Dendritic cell treated with granulocyte-macrophage colony-stimulating factor and Interleukin-4, amounts not matched to agents 40 ng/mL and 50 ng/mL, for 4 days (primary cell): ENCODE measurements at regions not wholly inside any gene's neighbourhood (a gene's known extent, or its start where the extent isn't known, plus 50 kb on each side); places are given as distances from the start of the nearest gene placed in this dataset.

Source experiments
- H3K27ac Mint-ChIP-seq: one replicate; pipeline ENCODE4 v1.8.0; 2022; ENCODE audit warnings: mild to moderate bottlenecking, mixed read lengths
- H3K27me3 Mint-ChIP-seq: one replicate; pipeline ENCODE4 v1.8.0; 2022; ENCODE audit warnings: mild to moderate bottlenecking, mixed read lengths
- H3K36me3 Mint-ChIP-seq: one replicate; pipeline ENCODE4 v1.8.0; 2022; ENCODE audit warnings: low read depth, mixed read lengths
- H3K4me1 Mint-ChIP-seq: one replicate; pipeline ENCODE4 v1.8.0; 2022; ENCODE audit warnings: low read depth, mixed read lengths
- H3K4me3 Mint-ChIP-seq: one replicate; pipeline ENCODE4 v1.8.0; 2022; ENCODE audit warnings: mild to moderate bottlenecking, moderate library complexity, mixed read lengths
- H3K9me3 Mint-ChIP-seq: one replicate; pipeline ENCODE4 v1.8.0; 2022; ENCODE audit warnings: mixed read lengths
- intact Hi-C: fragments of 100-400 bp; cut with micrococcal nuclease; formaldehyde crosslinking; loops from one replicate; pipeline ENCODE4 v1.15.0; 2022

DNA sequence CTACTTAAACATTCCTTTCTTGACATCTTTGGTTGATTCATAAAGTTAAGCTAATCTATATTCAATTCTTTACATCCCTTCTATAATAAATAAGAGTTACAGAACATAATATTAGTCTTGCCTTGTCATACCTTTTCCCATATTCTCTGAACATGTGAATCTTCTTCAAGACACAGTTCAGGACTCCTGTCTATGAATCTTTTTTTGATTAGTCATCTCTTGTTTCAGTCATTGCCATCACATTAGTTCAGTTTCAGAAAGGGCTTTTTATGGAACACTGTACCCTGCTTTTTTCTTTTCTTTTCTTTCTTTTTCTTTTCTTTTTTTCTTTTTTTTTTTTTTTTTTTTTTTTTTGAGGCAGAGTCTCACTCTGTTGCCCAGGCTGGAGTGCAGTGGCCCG, 181.2 kb downstream of the UBE2E3 start:
- Mint-ChIP-seq H3K27me3 (no peaks in the 10 kb centered on the region), H3K4me3 (no peak overlapping the region), H3K27ac (no peak overlapping the region), H3K36me3 (peaks cover 7% of the 10 kb centered on the region), H3K4me1 (peaks cover 15% of the 10 kb centered on the region), H3K9me3 (peaks cover 21% of the 10 kb centered on the region)
- intact Hi-C loops, result no loop called here

DNA sequence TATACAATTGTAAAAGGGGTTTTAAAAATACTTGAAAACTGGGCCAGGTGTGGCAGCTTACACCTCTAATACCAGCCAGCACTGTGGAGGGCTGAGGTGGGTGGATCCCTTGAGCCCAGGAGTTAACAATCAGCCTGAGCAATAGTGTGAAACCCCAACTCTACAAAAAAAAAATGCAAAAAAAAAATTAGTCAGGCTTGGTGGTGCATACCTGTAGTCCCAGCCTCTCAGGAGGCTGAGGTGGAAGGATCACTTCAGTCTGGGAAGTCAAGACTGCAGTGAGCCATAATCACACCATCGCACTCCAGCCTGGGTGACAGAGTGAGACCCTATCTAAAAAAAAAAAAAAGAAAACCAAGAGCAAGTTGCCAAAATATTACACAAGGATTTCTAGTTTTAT, 182.7 kb downstream of the UBE2E3 start:
- Mint-ChIP-seq H3K27ac (no peak overlapping the region), H3K36me3 (peaks cover 10% of the 10 kb centered on the region), H3K4me1 (peaks cover 15% of the 10 kb centered on the region), H3K4me3 (no peak overlapping the region), H3K27me3 (no peaks in the 10 kb centered on the region), H3K9me3 (peaks cover 31% of the 10 kb centered on the region)
- intact Hi-C loops, result no loop called here

DNA sequence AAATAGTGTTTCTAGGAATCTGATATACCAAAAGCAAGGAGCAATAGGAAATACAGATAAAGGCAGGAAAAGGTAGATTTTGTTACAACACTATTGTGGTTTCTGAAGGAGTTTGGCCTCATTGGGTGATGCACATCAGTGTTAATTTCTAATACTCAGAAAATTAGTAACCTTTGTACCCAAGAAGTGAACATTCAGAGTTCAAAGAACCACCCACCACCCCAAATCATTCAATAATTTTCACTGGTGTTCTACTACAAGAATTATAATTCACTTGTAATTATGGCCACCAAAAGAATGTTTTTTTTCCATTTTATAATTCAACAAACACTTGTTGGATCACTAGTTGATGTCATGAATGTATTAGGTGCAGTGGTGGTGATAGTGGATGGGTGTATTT, 183.3 kb downstream of the UBE2E3 start:
- peaks cover 10% of the 10 kb centered on the region for H3K36me3 Mint-ChIP-seq
- H3K4me1 Mint-ChIP-seq, result peaks cover 15% of the 10 kb centered on the region
- H3K9me3 Mint-ChIP-seq, result peaks cover 32% of the 10 kb centered on the region
- intact Hi-C loops, result no loop called here
- H3K4me3 Mint-ChIP-seq, result no peak overlapping the region
- no peaks in the 10 kb centered on the region for H3K27me3 Mint-ChIP-seq
- H3K27ac Mint-ChIP-seq, result no peak overlapping the region

DNA sequence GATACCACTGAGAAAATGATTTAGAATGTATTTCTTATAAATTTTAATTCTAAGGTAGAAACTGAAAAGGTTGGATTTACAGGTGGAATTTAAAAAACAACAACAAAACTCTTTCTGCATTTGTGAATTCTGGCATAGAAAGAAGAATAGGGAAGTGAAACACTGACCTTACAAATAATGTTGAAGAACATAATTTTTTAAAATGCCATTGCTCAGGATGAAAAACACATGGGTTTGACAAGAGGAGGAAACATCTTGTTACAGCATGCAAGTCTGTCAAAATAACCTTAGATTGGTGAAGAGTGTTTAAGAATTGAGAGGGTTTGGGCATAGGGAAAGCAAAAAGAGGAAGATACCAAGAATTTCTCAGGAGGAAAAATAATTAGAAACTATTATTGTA, 184.3 kb downstream of the UBE2E3 start:
- Mint-ChIP-seq H3K9me3 (peaks cover 32% of the 10 kb centered on the region), H3K27ac (no peak overlapping the region), H3K4me1 (peaks cover 15% of the 10 kb centered on the region), H3K27me3 (no peaks in the 10 kb centered on the region), H3K4me3 (no peak overlapping the region), H3K36me3 (peaks cover 10% of the 10 kb centered on the region)
- intact Hi-C loops, result no loop called here

DNA sequence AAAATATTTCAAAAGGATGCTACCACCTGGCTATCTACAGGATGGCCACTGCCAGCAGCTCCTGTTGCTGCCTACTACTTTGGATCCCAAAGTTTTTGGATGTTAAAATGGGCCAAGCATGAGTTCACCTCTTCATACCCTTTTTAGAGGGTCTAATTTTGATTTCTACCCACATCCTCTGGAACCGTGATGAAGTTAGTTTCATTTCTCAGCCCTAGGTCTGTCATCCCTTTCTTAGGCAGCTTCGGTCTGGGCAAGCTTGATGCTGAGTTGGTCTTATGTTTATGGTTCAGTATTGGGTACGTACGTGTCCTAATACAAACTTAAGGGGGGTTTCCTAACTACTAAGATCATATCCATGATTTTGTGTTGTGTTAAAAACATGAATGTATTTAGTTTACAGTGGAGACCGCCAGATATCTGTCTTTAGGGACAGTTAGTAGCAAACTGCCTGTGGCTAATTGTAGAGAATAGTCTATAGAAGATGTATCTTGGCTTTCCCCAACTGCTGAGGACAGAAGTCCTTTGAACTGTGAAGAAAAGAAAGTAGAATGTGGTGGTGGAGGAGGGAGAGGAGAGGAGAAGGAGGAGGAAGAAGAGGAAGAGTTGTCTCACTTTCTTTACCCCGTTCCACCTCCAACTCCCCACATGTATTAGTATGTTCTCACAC, 184.9 kb downstream of the UBE2E3 start:
- H3K4me3 Mint-ChIP-seq, result no peak overlapping the region
- peaks cover 32% of the 10 kb centered on the region for H3K9me3 Mint-ChIP-seq
- intact Hi-C loops, result no loop called here
- H3K4me1 Mint-ChIP-seq, result peaks cover 15% of the 10 kb centered on the region
- H3K27me3 Mint-ChIP-seq, result no peaks in the 10 kb centered on the region
- H3K27ac Mint-ChIP-seq, result no peak overlapping the region
- H3K36me3 Mint-ChIP-seq, result peaks cover 10% of the 10 kb centered on the region

DNA sequence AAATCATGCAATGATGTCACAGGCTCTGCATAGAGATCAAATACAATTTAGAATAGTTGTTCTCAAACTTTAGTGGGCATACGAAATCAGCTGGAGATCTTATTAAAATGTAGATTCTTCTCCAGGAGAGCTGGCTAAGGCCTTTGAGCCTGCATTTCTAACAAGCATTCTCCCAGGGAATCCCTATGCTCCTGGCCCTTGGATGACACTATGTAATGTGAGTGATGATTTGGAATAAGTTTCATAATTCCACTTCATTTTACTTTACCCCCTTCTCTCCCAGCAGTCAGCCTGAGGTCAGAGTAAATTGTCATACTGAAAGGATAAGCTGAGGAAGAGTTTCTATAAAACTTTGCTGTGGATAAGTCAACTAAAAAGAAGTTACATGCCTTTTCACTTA, 189.1 kb downstream of the UBE2E3 start:
- Mint-ChIP-seq H3K36me3 (peaks cover 10% of the 10 kb centered on the region), H3K27me3 (no peaks in the 10 kb centered on the region), H3K9me3 (peaks cover 32% of the 10 kb centered on the region), H3K27ac (no peak overlapping the region), H3K4me1 (peaks cover 11% of the 10 kb centered on the region), H3K4me3 (no peak overlapping the region)
- intact Hi-C loops, result no loop called here

DNA sequence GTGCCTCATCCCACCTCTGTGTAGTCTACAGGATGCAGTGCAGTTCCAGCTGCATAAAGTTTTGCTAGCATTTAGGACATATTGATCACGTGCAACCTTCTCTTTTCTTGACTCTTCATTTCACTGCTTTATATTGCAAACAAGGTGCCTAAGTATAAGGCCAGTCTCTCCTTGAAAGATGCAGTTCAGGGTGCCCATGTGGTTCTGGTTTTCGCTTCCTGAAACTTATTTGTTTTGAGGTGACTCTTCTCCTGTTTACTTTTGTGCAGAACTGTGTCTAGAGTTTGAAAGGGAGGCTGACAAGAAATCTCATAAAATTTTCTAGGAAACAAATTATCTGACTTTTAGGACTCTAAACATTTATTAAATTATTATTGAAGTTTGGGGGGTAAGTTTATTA, 189.9 kb downstream of the UBE2E3 start:
- intact Hi-C loops, result no loop called here
- Mint-ChIP-seq H3K27ac (no peak overlapping the region), H3K4me1 (peaks cover 5% of the 10 kb centered on the region), H3K4me3 (no peak overlapping the region), H3K36me3 (peaks cover 10% of the 10 kb centered on the region), H3K9me3 (peaks cover 30% of the 10 kb centered on the region), H3K27me3 (no peaks in the 10 kb centered on the region)

DNA sequence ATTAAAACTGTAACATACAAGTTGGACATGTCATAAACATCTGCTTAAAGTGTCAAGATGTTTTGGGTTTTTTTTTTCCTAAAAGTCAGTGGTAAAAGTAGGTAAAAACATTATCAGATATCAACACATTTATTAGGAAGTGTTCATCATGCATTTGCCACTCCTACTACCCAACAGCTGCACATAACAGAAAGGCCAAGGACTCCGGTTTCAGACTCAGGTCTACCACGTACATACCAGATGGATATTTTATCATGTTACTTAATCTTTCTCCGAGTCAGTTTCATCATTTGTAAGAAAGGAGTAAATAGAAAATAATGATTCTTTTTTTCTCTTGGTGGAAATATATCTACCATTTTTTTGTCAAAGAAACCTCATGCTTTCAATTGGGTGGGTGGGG, 192.3 kb downstream of the UBE2E3 start:
- Mint-ChIP-seq H3K4me1 (no peaks in the 10 kb centered on the region), H3K9me3 (peaks cover 6% of the 10 kb centered on the region), H3K27ac (no peak overlapping the region), H3K27me3 (no peaks in the 10 kb centered on the region), H3K4me3 (no peak overlapping the region), H3K36me3 (no peaks in the 10 kb centered on the region)
- intact Hi-C loops, result no loop called here

DNA sequence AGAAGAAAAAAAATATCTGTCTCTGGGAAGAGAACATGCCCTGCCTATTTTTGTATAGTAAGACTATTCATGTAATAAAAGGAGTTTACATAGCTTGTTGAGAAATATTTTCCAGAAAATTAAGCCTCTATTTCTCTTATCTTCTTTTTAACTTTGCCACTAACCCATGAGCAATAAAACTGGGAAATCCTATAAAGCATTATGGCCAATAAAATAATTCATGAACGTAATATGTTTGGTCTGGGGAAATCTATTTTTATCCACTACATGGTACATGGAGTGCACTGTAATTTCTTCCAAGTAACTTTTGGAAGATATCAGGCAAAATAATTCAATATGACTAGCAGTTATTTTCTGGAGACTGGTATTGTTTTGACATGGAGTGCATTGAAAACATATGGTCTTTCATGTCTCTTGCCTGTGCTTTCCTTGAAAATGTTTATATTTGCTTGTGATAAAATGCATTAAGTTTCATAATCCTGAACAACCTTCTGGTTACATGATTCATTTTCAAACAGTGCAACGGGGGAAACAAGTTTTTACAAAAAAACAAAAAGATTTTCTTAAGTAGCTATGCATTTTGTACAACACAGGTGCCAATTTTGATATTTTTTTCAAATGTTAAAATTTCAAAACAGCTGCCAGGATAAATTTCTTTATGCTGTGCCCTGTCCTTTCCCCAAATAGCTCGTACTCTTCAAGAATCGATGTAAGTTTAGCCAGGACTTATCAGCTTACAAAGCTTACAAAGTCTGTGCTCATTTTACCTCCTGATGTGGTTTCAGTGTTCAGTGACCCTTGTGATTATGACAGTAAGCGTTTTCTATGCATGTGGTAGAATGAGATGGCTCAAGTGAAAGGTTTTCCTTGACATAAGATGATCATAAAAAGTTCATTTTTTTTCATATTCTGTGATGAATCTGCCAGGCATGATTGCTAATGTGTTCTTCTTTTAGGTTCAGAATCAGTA, 194.5 kb downstream of the UBE2E3 start:
- Mint-ChIP-seq H3K4me3 (no peak overlapping the region), H3K27me3 (no peaks in the 10 kb centered on the region), H3K27ac (no peak overlapping the region), H3K9me3 (peaks cover 7% of the 10 kb centered on the region), H3K4me1 (no peaks in the 10 kb centered on the region), H3K36me3 (no peaks in the 10 kb centered on the region)
- intact Hi-C loops, result loop anchor here (5.0 kb wide), 1 partner anchor 282 kb away; the partner anchor contains the start of gene ITGA4

DNA sequence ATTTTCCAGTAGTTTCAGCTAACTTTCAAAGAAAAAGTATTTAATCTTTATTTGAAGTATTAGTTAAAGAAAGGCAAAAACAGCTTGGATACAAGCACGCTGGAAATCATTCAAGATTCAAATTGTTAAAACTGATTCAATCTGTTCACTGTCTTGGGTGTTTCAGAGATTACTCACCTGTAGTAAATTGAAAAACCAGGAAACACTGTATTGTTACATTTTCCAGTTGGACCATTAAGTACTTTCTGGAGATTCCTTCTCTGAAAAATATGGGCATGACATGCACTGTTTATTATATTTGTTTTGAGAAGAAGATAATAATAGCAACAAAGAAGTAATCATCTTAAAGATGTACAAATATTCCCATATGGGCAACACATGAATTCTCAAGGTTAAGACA, 196.1 kb downstream of the UBE2E3 start:
- Mint-ChIP-seq H3K4me1 (no peaks in the 10 kb centered on the region), H3K27me3 (no peaks in the 10 kb centered on the region), H3K4me3 (no peak overlapping the region), H3K27ac (no peak overlapping the region), H3K36me3 (no peaks in the 10 kb centered on the region), H3K9me3 (peaks cover 9% of the 10 kb centered on the region)
- intact Hi-C loops, result loop anchor here (5.0 kb wide), 1 partner anchor 281 kb away; the partner anchor contains the start of gene ITGA4

DNA sequence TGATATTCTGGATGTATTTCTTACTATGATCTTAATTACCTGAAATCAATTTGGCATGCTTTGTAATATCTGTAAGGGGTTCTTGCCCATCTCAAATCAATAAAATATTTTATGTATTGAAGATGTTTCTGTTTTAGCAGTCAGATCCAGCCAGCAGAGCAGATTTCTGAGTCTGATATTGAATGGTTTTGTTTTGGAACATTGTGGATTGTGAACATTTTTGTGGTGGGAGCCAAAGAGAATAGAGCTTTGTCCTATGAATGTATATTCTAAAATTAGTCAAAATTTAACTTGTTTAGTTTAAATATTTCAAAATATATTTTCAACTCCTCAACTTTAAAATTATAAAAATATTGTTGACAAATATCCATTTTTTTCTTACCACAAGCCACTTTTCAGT, 197.0 kb downstream of the UBE2E3 start:
- no peak overlapping the region for H3K27ac Mint-ChIP-seq
- no peaks in the 10 kb centered on the region for H3K27me3 Mint-ChIP-seq
- peaks cover 9% of the 10 kb centered on the region for H3K9me3 Mint-ChIP-seq
- no peaks in the 10 kb centered on the region for H3K4me1 Mint-ChIP-seq
- intact Hi-C loops, result loop anchor here (5.0 kb wide), 1 partner anchor 280 kb away; the partner anchor contains the start of gene ITGA4
- H3K36me3 Mint-ChIP-seq, result no peaks in the 10 kb centered on the region
- H3K4me3 Mint-ChIP-seq, result no peak overlapping the region

DNA sequence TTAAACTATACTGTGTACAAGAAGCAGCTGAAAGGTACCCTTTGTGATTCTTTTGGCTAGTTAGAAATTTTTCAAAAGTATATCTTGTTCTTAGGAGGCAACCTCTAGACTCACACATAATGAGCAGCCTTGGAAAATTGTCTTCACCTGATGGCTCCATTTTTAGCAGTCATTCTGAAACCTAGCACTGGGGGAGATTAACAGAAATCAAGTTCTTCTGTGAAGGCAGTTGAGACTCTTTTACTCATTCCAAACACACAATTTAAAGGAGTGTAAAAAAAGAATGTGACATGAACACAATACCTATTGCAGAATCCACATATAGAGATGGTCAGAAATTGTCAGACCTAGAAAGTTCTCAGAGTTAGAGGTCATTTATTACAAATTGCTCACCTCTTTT, 197.7 kb downstream of the UBE2E3 start:
- Mint-ChIP-seq H3K4me1 (no peaks in the 10 kb centered on the region), H3K27me3 (no peaks in the 10 kb centered on the region), H3K36me3 (no peaks in the 10 kb centered on the region), H3K4me3 (no peak overlapping the region), H3K27ac (no peak overlapping the region), H3K9me3 (peaks cover 9% of the 10 kb centered on the region)
- intact Hi-C loops, result loop anchor here (5.0 kb wide), 1 partner anchor 279 kb away; the partner anchor contains the start of gene ITGA4

DNA sequence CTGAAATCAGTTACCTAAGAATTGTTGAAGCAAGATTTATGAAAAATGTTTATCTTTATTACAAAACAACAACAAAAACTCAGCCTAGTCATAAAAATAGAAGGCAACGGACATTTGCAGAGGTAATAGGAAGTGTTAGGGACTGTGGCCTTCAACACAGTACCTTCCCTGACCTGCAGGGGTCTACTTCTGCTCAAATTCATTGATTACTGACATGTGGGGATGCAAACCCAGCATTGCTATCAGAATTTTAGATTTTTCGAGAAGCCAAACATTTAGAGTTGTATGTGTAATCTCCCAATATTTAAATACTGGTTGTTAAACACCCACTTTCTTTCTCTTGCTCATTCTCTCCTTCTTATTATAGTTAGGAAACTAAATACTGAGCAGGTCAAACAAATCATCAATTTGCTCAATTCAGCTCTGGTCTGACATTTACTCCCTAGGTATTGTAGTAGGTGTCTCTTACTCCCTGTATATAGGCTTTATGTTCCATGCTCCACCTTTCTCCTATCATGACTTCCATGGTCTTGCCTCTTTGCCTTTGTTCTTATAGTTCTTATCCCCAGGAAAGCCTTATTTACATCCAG, 198.5 kb downstream of the UBE2E3 start:
- H3K36me3 Mint-ChIP-seq, result no peaks in the 10 kb centered on the region
- H3K27ac Mint-ChIP-seq, result no peak overlapping the region
- H3K9me3 Mint-ChIP-seq, result peaks cover 9% of the 10 kb centered on the region
- H3K27me3 Mint-ChIP-seq, result no peaks in the 10 kb centered on the region
- intact Hi-C loops, result loop anchor here (5.0 kb wide), 1 partner anchor 278 kb away; the partner anchor contains the start of gene ITGA4
- H3K4me3 Mint-ChIP-seq, result no peak overlapping the region
- H3K4me1 Mint-ChIP-seq, result peaks cover 5% of the 10 kb centered on the region
